ENCODE measurements at regions not wholly inside any gene's neighbourhood (a gene's known extent, or its start where the extent isn't known, plus 50 kb on each side); places are given as distances from the start of the nearest gene placed in this dataset.

GRCh38 chr16:14334366-14335080, 263.4 kb downstream of the MRTFB start:
- DNase-seq = no peak

DNA sequence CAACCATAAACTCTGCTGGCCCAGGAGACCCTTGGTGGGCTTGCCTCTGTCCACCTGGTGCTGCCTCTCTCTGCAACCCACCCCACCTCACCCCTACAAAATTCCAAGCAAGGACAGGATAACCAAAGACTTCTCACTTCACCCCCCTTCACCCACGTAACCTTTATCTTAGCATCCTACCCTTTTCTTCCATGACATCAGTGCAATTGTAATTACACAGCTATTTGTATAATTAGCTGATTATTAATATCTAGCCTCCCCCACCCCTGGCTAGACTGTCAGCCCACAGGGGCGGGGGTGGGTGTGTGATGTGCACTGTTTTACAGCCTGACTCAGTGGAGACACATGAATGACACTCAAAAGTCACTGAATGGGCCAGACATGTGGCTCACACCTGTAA, 262.2 kb downstream of the MRTFB start:
- DNase-seq = no peak

DNA sequence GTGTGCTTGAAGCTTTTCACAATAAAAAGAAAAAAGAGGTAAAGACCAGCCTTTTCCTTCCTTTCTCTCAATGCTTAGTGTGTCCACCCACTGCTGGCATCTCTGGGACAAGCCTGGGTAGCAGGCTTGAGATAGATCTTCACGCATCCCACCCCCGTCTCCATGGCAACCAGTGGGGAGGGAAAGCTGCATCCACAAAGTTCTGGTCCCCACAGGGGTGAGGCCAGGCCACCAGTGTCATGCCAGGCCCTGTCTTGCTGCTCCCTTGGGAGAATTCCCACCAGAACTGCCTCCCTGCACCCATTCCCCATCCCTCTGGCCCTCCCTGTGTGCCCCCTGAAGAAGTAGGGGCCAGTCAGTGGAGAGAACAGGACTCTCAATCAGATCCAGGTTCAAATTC, 259.9 kb downstream of the MRTFB start:
- DNase-seq = no peak

DNA sequence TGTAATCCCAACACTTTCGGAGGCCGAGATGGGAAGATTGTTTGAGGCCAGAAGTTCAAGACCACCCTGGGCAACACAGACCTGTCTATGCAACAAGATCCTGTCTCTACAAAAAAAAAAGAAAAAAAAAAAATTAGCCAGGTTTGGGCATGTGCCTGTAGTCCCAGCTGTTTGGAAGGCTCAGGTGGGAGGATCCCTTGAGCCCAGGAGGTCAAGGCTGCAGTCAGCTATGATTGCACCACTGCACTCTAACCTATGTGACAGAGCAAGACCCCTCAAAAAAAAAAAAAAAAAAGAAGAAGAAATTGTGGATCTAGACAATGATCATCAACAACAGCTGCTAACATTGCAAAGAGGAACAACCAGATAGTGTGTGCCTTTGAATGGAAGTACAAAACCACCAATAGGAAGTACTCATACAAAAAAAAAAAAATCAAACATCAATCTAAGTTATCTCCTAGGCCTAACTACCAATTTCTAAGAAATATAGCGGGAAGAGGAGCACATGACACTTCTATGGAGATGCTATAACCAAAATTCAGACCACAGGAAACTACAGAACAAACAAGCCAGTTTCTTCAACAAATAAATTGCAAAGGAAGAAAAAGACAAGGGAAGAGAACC, 258.7 kb downstream of the MRTFB start:
- DNase-seq = no peak

DNA sequence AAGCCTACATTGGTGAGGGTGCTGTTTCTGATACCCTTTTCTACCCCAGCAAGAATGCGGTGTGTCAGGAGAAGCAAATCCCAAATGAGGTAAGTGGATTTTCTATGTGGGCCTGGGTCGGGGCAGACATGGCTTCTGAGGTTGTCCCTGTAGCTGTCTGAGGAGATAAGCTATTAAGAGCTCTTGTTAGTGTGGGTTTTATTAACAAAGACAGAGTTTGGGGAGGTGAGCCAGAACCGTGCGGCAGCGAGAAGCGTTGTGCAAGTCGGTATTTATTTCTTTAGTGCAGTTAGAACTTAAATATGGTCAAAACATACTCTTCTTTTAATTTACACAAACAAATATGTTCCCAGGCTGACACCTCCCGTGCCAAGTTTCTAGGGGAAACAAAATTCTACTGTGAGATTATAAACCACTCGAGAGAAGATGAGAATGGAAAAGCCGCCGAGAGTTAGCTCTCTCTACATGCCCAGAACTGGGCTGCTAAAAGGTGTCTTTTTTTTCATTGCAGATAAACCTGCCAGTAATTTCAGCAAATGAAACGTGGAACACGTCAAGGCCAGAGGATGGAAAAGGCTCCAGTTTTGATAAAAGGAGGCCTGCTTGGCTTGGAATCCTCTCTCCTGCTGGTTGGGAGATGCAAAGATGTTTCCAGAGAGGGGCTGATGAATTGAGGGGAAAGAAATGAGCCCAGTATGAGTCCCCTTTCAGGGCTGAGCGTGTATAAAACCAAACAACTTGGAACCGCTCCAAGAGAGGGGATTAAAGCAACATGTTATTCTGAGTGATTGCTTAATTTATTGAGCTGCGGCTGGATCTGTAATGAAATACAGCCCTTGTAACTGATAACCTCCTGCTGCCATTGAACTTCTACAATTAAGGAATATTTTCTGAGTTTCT, 254.6 kb downstream of the MRTFB start:
- peak; percentile 92 for DNase-seq

GRCh38 chr16:14324581-14324980, 253.5 kb downstream of the MRTFB start:
- no peak for DNase-seq

DNA sequence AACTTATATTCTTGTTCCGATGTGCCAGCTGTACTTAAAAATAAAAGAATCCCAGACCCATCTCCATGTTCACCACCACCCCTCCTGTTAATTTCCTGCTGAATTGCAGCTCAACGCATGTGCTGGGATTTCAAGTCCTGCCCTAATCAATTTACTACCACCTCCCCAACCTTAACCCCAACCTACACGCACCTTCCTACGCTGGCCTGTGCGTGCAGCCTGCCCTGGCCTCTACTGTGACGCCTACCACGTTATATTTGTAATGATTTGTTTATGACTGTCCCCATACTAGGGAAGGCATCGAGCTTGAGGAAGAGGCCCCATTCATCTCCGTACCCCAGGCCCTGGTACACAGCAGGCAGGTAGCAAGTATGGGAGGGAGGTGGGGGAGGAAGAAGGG, 251.1 kb downstream of the MRTFB start:
- no peak for DNase-seq

GRCh38 chr16:14321542-14321941, 250.4 kb downstream of the MRTFB start:
- DNase-seq = no peak

- DNase-seq = no peak
Observed at GRCh38 chr16:14320406-14320805, 249.3 kb downstream of the MRTFB start.

Data from NCI-H146 (cell line).